IPS-18a (cell line): ENCODE measurements at regions not wholly inside any gene's neighbourhood (a gene's known extent, or its start where the extent isn't known, plus 50 kb on each side); places are given as distances from the start of the nearest gene placed in this dataset.

Source experiments
- H3K27ac ChIP-seq: one replicate; pipeline ENCODE4 v1.5.1; 2013; ENCODE audit warnings: low read length
- H3K27me3 ChIP-seq: one replicate; pipeline ENCODE4 v1.6.1; 2013; ENCODE audit warnings: mild to moderate bottlenecking, low read length; ENCODE audit not compliant: control insufficient read depth, insufficient read depth
- H3K36me3 ChIP-seq: one replicate; pipeline ENCODE4 v1.6.1; 2013; ENCODE audit warnings: low read depth, low read length; ENCODE audit not compliant: control insufficient read depth
- H3K4me1 ChIP-seq: one replicate; pipeline ENCODE4 v1.6.1; 2013; ENCODE audit warnings: low read depth, low read length; ENCODE audit not compliant: control insufficient read depth
- H3K4me3 ChIP-seq: one replicate; pipeline ENCODE4 v1.5.1; 2013; ENCODE audit warnings: low read length
- H3K9ac ChIP-seq: one replicate; pipeline ENCODE4 v1.6.1; 2013; ENCODE audit warnings: mild to moderate bottlenecking, low read length, moderate library complexity
- H3K9me3 ChIP-seq: one replicate; pipeline ENCODE4 v1.6.1; 2013; ENCODE audit warnings: low read depth, low read length; ENCODE audit not compliant: control insufficient read depth

DNA sequence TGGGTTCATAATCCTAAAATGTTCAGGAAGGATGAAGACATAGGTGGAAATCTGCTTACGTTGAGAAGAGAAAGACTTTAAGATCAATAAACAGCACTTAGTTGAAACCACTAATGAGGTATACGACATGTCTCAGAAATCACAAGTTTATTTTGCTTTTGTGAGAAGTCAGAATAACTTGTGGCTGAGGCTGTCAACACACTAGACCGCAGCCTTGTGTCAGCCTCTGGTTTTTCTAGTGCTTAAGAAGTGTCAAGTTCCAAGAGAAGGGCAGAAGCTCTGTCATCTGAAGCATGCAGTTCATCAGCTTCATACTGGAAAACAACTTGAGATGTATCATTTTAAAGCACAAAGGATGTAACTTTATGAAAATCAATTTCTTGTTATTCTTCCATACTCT, 420.9 kb downstream of the METTL15 start:
- Histone ChIP-seq H3K27me3 (no peaks in the 10 kb centered on the region), H3K4me3 (no peak overlapping the region), H3K4me1 (no peaks in the 10 kb centered on the region), H3K36me3 (no peaks in the 10 kb centered on the region), H3K9me3 (peaks cover 10% of the 10 kb centered on the region), H3K9ac (no peak overlapping the region), H3K27ac (no peak overlapping the region)

DNA sequence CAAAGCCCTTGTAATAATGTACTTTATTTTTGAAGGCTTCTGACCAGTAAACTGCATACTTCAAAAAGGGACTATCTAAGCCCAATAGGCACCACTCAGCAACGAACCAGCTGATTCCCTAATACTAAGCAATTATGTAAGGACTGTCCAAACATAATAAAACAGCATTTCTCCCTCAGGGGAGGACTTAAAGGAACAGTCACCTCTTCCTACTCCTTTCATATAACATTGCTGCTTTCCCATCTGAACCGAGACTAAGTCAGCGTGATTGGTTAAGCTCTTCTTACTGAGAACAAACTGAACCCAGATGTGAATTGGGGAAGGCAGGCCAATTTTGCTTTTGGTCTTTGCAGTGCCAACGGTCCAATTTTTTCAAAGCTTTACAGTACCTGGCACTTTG, 420.0 kb downstream of the METTL15 start:
- H3K4me3 ChIP-seq, result no peak overlapping the region
- H3K9ac ChIP-seq, result no peak overlapping the region
- no peaks in the 10 kb centered on the region for H3K36me3 ChIP-seq
- no peak overlapping the region for H3K27ac ChIP-seq
- no peaks in the 10 kb centered on the region for H3K4me1 ChIP-seq
- no peaks in the 10 kb centered on the region for H3K27me3 ChIP-seq
- H3K9me3 ChIP-seq, result peaks cover 10% of the 10 kb centered on the region

- Histone ChIP-seq H3K27ac (no peak overlapping the region), H3K36me3 (no peaks in the 10 kb centered on the region), H3K4me1 (no peaks in the 10 kb centered on the region), H3K27me3 (no peaks in the 10 kb centered on the region), H3K4me3 (no peak overlapping the region), H3K9ac (no peak overlapping the region), H3K9me3 (peaks cover 10% of the 10 kb centered on the region)
These were observed 418.2 kb downstream of the METTL15 start for GRCh38 chr11:28526406-28526751.

DNA sequence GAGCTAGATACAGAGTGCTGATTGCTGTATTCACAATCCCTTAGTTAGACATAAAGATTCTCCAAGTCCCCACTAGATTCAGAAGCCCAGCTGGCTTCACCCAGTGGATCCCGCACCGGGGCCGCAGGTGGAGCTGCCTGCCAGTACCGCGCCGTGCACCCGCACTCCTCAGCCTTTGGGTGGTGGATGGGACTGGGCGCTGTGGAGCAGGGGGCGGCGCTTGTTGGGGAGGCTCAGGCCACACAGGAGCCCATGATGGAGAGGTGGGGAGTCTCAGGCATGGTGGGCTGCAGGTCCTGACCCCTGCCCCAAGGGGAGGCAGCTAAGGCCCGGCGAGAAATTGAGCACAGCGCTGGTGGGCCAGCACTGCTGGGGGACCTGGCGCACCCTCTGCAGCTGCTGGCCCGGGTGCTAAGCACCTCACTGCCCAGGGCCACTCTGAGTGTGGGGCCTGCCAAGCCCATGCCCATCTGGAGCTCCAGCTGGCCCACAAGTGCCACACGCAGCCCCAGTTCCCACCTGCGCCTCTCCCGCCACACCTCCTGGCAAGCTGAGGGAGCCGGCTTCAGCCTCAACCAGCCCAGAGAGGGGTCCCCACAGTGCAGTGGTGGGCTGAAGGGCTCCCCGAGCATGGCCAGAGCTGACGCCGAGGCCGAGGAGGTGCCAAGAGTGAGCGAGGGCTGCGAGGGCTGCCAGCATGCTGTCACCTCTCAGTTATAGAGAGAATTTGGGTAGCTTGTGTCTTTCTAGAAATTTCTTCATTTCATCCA, 417.6 kb downstream of the METTL15 start:
- Histone ChIP-seq H3K4me1 (no peaks in the 10 kb centered on the region), H3K27me3 (no peaks in the 10 kb centered on the region), H3K4me3 (no peak overlapping the region), H3K27ac (no peak overlapping the region), H3K9ac (no peak overlapping the region), H3K36me3 (no peaks in the 10 kb centered on the region), H3K9me3 (peaks cover 10% of the 10 kb centered on the region)

DNA sequence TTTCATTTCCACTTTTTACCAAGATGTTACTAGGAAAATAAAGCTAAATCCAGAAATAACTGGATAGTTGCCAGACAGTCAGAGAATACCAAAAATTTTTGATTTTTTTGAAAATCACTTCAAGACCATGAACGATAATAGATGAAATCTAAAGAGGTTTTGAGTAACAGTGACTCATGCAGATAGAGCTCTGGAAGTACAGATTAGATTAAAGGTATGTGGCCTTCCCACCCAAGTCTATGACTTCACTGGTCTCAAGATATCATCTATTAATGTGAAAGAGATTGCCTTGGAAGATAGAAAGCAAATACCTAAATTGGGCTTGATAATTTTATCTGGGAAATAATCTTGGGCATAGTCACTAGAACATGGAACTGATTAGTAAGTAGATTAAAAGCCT, 415.9 kb downstream of the METTL15 start:
- no peak overlapping the region for H3K9ac ChIP-seq
- no peaks in the 10 kb centered on the region for H3K27me3 ChIP-seq
- no peak overlapping the region for H3K27ac ChIP-seq
- H3K4me1 ChIP-seq, result no peaks in the 10 kb centered on the region
- no peak overlapping the region for H3K4me3 ChIP-seq
- no peaks in the 10 kb centered on the region for H3K36me3 ChIP-seq
- H3K9me3 ChIP-seq, result peaks cover 10% of the 10 kb centered on the region

GRCh38 chr11:28521075-28521474, 412.9 kb downstream of the METTL15 start:
- Histone ChIP-seq H3K36me3 (no peaks in the 10 kb centered on the region), H3K27ac (no peak overlapping the region), H3K9me3 (no peaks in the 10 kb centered on the region), H3K9ac (no peak overlapping the region), H3K4me3 (no peak overlapping the region), H3K4me1 (no peaks in the 10 kb centered on the region), H3K27me3 (no peaks in the 10 kb centered on the region)

DNA sequence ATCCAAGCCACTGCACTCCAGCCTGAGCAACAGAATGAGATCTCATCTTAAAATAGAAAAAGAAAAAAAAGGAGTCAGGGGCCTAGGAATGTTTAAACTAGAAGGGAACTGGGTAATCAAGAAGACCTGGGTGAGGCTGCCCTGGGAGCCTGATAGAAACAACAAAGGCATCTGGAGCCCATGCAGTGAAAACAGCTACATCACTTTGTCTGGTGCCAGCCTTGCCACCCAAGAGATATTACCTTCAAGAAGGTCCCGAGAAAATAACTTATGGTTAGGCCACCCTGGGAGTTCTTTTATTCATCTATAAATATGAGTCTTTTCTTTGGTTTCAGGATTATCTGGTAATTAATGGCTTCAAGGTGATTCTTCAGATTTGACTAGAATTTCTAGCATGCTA, 412.1 kb downstream of the METTL15 start:
- Histone ChIP-seq H3K9ac (no peak overlapping the region), H3K4me1 (no peaks in the 10 kb centered on the region), H3K36me3 (no peaks in the 10 kb centered on the region), H3K27ac (no peak overlapping the region), H3K4me3 (no peak overlapping the region), H3K27me3 (no peaks in the 10 kb centered on the region), H3K9me3 (no peaks in the 10 kb centered on the region)

DNA sequence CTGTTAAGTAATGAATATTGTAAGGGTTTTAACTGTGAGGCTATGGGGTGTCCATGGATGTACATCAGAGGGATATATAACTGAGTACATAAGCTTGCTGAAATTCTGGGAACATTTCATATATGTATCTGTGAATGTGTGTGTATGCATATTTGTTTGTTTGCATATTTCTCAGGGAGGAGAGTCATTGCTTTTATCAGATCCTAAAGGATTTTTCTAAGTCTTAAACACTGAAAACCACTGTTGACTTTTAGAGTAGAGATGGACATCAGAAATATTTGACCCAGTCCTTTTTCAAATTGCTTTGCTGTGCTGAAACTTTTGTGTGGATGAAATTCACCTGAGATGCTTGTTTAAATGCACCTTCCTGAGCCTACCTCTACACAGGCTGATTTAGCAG, 410.6 kb downstream of the METTL15 start:
- Histone ChIP-seq H3K27ac (no peak overlapping the region), H3K36me3 (no peaks in the 10 kb centered on the region), H3K9me3 (no peaks in the 10 kb centered on the region), H3K4me3 (no peak overlapping the region), H3K9ac (no peak overlapping the region), H3K27me3 (no peaks in the 10 kb centered on the region), H3K4me1 (no peaks in the 10 kb centered on the region)

GRCh38 chr11:28517621-28518020, 409.4 kb downstream of the METTL15 start:
- Histone ChIP-seq H3K9ac (no peak overlapping the region), H3K27me3 (no peaks in the 10 kb centered on the region), H3K4me1 (no peaks in the 10 kb centered on the region), H3K9me3 (peaks cover 4% of the 10 kb centered on the region), H3K27ac (no peak overlapping the region), H3K36me3 (no peaks in the 10 kb centered on the region), H3K4me3 (no peak overlapping the region)

GRCh38 chr11:28514391-28514790, 406.2 kb downstream of the METTL15 start:
- Histone ChIP-seq H3K9me3 (peaks cover 4% of the 10 kb centered on the region), H3K27ac (no peak overlapping the region), H3K9ac (no peak overlapping the region), H3K4me1 (no peaks in the 10 kb centered on the region), H3K27me3 (no peaks in the 10 kb centered on the region), H3K36me3 (no peaks in the 10 kb centered on the region), H3K4me3 (no peak overlapping the region)

DNA sequence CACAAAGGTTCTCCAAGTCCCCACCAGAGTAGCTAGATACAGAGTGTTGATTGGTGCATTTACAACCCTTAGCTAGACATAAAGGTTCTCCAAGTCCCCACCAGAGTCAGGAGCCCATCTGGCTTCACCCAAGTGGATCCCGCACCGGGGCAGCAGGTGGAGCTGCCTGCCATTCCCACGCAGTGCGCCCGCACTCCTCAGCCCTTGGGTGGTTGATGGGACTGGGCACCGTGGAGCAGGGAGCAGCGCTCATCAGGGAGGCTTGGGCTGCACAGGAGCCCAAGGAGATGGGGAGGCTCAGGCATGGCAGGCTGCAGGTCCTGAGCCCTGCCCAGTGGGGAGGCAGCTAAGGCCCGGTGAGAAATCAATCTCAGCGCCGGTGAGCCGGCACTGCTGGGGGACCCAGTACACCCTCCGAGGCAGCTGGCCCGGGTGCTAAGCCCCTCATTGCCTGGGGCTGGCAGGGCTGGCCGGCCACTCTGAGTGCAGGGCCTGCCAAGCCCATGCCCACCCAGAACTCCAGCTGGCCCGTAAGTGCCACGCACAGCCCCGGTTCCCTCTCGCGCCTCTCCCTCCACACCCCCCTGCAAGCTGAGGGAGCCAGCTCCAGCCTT, 404.1 kb downstream of the METTL15 start:
- no peaks in the 10 kb centered on the region for H3K4me1 ChIP-seq
- no peaks in the 10 kb centered on the region for H3K36me3 ChIP-seq
- no peaks in the 10 kb centered on the region for H3K27me3 ChIP-seq
- H3K9ac ChIP-seq, result no peak overlapping the region
- peaks cover 4% of the 10 kb centered on the region for H3K9me3 ChIP-seq
- no peak overlapping the region for H3K27ac ChIP-seq
- no peak overlapping the region for H3K4me3 ChIP-seq

DNA sequence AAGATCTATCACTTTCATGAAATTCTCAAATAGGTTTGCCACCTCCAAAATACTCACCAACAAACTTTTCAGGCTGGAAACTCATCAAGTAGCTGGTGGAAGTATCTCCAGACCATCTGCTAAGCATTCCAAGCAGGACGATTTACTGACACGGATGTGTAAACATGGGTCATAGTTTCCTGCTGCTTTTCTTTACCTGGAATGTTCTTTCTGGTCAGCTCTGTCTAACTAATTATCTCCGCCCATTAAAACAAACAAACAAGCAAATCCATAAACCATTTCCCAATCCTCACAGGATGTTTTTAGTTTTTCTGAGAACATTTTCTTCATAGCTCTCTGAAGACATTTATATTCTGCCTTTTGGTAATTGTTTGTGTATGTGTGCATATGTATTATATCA, 397.0 kb downstream of the METTL15 start:
- no peak overlapping the region for H3K4me3 ChIP-seq
- no peaks in the 10 kb centered on the region for H3K27me3 ChIP-seq
- no peaks in the 10 kb centered on the region for H3K9me3 ChIP-seq
- H3K9ac ChIP-seq, result no peak overlapping the region
- H3K36me3 ChIP-seq, result no peaks in the 10 kb centered on the region
- H3K4me1 ChIP-seq, result no peaks in the 10 kb centered on the region
- no peak overlapping the region for H3K27ac ChIP-seq
